H54 (cell line): ENCODE measurements at regions not wholly inside any gene's neighbourhood (a gene's known extent, or its start where the extent isn't known, plus 50 kb on each side); places are given as distances from the start of the nearest gene placed in this dataset.
"Not testable (repeated sequence)": the region's sequence is repeated elsewhere in the genome, so short reads cannot be mapped to it uniquely, and the experiment has no call there.

ENCODE experiments used
- DNase-seq: peaks from one replicate; pipeline ENCODE4 v3.0.0; 2011; ENCODE audit warnings: low spot score, mixed read lengths; ENCODE audit not compliant: insufficient read length
- FAIRE-seq: peaks from 3 replicates; lab custom pipeline; 2011; peaks lifted over from hg19 to GRCh38; lab: Jason Lieb, UNC
- POLR2A ChIP-seq: IDR thresholded peaks from 2 replicates; pipeline ENCODE4 v1.6.1; 2011; ENCODE audit warnings: low read depth, mild to moderate bottlenecking, low read length

DNA sequence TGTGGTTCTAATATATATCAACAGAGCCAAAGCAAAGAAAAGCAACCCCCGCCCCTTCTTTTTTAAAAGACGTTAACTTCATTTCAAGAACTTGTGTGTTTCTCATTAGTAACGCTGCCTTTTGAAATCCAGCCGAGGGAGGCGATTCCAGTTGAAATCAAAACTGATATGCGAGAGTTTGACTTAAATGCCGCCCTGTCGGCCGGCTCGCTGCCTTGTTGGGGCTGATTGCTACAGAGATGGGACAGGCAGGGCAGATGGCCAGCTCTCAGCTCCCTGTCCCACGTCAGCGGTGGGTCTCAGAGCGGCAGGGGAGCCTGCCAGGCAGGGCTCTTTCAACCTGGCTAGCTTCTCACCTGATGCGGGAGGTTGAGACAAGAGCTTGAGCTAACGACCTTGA is 51.9 kb upstream of the ALX4 start:
- DNase-seq (no peak), FAIRE-seq (no peak)
- TF ChIP-seq POLR2A, result no peak

DNA sequence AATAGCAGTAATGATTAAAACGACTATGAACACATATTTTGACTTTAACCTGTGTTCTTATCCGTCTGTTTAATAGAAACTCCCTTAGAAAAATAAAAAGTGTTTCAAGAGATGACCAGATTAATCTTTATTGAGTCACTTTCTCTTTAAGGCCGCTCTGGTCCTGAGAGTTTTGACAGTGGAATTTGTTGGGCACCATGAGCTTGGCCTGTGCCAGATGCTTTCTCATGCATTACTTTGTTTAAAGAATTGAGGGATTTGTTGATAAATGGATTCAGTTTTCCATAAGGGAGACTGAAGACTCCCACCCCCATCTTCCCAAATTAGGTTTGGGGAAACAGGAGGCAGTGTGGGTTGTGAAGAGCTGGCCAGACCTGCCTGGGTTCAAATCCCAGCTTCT is 53.2 kb upstream of the ALX4 start:
- no peak for TF ChIP-seq POLR2A
- no peak for FAIRE-seq
- no peak for DNase-seq

DNA sequence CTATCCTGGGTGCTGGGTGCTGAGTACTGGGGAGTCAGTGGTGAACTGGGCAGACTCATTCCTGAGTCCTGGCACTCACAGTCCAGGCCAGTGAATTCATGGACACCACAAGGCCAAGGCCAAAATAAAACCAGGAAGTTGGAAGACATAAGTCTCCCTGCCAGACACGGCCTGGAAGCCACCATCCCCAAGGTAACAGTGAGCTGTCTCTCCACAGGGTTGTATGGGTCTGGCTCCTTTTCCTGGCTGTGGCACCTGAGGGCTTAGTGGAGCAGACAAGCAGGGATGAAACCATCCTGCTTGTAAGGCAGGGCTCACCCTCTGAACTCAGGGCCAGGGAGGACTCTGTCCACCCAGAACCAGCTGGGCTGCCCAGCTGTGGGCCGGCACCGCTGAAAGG is 54.7 kb upstream of the ALX4 start:
- DNase-seq, result no peak
- no peak for FAIRE-seq
- TF ChIP-seq POLR2A, result no peak

DNA sequence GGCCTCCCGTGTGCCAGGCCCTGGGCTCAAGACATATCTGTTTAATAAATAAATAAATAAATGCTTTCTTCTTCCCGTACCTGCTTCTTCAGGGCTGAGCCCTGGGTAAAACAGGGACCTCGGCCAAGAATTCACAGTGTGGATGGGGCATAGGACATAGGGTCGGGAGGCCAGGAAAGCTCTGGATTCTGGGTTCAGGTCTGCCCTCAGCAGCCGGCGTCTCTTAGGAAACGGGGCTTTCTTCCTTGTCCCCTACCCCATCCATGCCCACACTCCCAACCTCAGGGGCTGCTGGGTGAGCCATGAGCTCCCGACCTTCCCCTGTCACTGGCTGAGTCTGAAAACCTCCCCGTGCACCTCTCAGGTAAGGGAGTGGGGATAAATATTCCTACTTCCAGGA is 55.7 kb upstream of the ALX4 start:
- no peak for FAIRE-seq
- DNase-seq, result no peak
- no peak for TF ChIP-seq POLR2A

DNA sequence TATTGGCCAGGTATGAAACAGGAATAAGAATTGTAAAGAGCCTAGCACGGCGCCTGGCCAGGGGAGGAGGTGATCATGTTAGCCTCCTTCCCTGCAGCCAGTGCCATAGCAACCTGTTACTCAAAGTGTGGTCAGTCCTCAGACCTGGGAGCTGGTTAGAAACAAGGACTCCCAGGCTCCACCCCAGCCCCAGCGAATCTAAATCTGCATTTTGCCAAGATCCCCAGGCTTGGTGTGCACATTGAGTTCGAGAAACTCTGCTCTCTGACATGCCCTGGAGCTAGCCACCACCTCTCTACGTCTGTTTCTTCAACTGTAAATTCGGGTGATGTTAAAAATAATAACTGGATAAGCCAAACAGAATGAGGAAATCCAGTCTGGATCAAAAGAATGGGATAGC is 56.1 kb upstream of the ALX4 start:
- FAIRE-seq (no peak), DNase-seq (no peak)
- no peak for TF ChIP-seq POLR2A

DNA sequence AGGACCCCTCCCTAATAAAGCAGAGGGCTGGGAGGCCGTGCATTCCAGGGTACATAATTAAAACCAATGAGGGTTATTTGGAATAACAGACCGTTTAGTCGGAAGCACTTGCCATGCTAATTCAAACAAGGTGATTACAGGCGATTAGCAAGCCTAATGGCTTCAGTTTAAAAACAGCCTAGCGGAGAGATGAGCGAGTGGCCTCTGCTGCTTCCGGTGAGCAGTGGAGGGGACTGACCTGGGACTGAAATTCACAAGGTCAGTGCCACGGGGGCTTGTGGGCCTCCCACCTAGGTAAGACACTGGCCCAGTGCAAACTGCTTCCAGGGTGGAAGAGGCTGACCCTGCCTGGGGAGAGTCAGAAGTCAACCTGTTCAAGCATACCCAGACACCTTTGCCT is 56.8 kb upstream of the ALX4 start:
- DNase-seq (no peak), FAIRE-seq (no peak)
- TF ChIP-seq POLR2A, result no peak

DNA sequence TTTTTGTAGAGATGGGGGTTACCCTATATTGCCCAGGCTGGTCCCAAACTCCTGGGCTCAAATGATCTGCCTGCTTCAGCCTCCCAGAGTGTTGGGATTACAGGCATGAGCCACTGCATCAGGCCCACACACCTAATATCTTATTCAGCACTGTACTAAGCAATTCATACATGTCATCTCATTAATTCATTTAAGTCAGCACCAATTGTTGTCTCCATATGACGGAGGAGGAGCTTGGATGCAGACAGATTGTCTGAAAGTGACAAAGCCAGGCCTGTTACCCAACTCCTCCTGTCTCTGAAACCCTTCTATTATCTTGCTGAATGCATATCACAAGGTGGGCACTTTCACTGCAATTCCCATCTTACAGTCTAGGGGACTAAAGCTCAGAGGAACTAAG is 57.5 kb upstream of the ALX4 start:
- no peak for TF ChIP-seq POLR2A
- FAIRE-seq (no peak), DNase-seq (no peak)

DNA sequence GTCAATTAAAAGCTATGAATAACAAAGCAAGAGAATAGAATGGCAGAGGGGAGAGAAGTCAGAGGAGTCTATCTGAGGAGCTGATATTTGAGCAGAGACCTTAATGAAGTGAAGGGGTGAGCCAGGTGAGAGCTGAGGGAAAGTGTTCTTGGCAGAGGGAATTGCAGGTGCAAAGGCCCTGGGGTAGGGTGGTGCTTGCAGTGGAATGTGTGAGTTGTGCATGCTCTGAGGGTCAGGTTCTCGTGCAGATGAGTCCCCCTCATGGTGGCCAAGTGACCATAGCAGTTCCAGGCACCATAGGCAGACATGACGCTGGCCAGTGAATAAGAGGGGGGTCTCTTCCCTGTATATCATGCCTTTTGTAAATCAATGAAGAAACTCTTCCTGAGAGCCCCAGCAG is 58.9 kb upstream of the ALX4 start:
- no peak for FAIRE-seq
- no peak for TF ChIP-seq POLR2A
- no peak for DNase-seq

DNA sequence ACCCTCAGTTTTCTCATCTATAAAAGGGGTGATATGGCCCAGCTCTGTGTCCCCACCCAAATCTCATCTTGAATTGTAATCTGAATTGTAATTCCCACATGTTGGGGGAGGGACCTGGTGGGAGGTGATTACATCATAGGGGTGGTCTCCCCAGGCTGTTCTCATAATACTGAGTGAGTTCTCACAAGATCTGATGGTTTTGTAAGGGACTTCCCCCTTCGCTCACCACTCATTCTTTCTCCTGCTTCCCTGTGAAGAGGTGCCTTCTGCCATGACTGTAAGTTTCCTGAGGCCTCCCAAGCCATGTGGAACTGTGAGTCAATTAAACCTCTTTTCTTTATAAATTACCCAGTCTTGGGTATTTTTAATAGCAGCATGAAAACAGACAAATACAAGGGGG is 61.1 kb upstream of the ALX4 start:
- DNase-seq, FAIRE-seq: not testable (repeated sequence)

DNA sequence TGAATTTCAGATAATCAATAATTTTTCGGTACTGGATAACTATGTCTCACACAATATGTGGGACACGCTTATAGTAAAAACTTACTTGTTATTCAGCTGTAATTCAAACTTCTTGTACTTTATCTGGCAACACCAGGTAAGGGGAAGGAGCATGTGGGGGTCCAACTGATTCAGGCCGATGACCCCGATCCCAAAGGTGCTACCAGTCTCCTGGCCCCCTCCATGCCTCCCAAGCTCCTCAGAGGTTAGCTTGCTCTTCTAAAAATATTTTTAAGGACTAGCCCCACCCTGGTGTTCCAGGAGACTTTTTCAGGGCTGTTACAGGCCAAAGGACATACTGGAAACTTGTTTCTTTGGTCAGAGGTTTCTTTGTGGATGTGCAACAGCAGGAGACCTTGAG is 61.8 kb upstream of the ALX4 start:
- no peak for FAIRE-seq
- no peak for TF ChIP-seq POLR2A
- no peak for DNase-seq

DNA sequence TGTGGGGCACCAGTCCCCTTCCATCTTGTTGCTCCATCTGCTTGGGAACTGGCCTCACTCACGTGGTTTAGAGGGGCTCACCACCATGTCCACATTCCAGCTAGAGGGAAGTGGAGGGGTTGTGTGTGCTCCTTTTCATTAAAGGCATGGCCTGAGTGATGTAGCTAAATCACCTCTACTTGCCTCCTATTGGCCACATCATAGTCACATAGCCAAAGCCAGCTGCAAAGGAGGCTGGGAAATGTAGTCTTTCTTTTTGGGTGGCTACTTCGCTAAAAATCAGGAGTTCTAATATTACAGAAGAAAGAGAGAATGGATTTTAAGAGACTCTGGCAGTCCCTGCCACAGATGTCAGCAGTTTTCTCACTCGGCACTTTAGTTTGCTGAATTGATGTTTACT is 63.0 kb upstream of the ALX4 start:
- DNase-seq (no peak), FAIRE-seq (no peak)

DNA sequence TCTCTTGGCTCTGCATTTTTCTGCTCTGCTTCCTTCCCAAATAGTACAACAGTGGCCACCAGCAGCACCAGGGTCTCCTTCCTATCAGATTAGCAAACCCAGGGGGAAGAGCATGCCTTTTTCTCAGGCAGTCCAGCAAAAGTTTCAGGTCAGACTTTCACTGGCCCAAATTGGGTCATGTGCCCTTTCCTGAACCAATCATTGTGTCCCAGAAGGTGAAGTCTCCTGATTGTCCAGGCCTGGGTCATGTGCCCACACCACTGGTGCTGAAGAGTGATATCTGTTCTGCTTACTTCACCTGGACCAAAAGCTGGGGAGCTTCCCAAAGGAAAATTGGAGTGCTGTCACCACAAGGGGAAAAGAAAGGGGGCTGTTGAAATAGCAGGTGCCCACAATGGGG is 64.1 kb upstream of the ALX4 start:
- DNase-seq (no peak), FAIRE-seq (no peak)
- TF ChIP-seq POLR2A, result no peak

More for the DNA sequence above, 63.0 kb upstream of the ALX4 start:
- TF ChIP-seq POLR2A, result no peak

DNA sequence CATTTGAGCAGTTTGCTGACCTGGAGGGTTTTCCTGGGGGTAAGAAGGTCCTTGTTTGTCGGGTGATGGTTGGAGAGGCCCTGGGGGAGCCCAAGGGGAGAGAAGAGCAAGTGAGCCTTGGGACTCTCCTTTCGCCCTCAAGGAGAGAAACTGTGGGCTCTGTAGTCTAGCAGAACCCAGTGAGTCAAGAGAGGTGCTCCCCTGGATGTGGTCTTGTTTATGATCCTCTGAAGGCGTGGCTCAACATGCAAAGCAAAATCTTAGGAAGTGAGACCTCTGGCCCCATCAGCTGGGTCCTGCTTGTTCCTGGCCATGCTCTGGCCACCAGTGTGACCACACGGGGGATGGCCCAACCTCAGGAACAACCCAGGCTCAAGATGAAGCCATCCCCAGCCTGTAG is 66.5 kb upstream of the ALX4 start:
- FAIRE-seq (no peak), DNase-seq (no peak)
- no peak for TF ChIP-seq POLR2A

DNA sequence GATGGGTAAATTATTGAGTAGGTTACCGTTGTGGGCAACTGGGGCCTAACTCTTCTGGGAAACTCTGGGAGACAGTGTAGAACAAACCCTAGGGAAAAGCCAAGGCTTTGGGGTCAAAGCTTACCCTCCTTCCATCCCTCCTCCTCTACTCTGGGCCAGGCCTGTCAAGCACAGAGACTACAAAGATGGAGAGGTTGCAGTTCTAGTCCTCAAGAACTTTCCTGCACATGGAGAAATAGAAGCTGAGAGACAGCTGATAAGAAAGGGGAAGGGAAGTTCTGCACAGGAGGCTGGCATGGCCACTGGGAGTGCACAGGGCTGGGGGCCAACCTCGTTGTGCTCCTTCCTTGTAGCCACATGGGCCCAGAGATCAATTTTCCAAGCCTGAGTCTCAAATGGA is 67.2 kb upstream of the ALX4 start:
- TF ChIP-seq POLR2A, result no peak
- FAIRE-seq, result no peak
- DNase-seq, result no peak

DNA sequence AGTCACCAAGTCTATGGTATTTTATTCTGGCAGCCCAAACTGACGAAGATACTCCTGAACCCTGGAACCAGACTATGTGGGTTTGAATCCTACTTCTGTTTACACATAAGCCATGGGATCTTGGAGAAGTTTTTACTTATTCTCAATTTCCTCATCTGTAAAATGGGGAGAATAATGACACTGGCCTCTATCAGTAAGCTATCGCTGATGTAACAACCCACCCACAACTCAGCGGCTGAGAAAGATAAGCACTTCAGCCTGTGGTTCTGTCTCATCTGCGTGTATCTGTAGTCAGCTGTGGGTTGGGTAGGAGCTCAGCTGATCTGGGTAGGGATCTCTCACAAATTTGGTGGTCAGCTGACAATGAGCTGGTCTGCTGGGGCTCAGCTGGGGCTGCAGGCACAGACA is 68.0 kb upstream of the ALX4 start:
- FAIRE-seq (no peak), DNase-seq (no peak)
- TF ChIP-seq POLR2A, result no peak

DNA sequence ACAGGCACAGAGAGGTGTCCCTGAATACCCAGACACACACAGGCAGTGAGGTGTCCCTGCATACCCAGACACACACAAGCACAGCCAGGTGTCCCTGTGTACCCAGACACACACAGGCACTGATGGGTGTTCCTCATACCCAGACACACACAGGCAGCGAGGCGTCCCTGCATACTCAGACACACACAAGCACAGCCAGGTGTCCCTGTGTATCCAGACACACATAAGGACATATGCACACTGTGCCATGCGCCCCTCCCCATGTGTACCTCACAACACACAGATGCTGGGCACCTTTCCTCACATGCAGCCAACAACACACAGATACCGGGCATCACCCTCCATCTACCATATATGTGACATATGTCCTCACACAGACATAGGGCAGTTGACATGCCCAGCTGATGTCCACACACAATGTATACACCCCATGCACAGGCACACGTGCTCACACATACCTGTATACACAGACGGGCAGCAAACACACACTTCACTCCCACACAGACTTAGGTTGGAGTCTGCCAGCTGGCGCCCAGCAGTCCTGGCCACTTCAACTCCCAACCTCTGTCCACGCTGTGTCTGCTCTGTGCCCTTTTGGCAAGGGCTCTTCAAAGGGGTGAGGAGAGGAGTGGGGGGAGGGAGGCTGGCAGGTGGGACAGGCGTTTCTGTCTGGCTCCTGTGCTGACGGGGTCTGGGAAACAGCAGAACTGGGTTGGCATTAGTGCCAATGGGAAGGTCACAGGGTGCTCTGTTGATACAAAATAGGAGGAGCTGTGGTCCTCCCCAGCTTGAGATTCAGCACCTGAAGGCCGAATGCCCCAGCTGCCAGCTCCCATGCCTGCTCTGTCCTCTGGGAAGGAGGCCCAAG is 69.4 kb upstream of the ALX4 start:
- TF ChIP-seq POLR2A, result no peak
- FAIRE-seq, result no peak
- DNase-seq, result no peak

DNA sequence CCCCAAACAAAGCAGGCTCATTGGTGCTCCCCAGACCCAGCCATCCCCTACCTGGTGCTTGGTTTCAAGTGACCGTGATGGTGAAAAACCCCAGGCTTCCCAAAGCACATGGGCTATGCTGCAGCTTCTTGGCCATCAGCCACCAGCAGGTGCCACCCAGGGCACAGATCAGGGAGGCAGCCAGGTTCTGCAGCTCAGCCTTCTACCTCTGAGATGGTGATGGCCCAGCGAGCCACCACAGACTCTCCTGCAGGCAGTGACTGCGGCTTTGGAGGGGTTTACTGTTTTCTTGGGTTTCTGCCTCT is 70.0 kb upstream of the ALX4 start:
- no peak for TF ChIP-seq POLR2A
- FAIRE-seq (no peak), DNase-seq (no peak)
